Ovary (tissue), 3 donors: ENCODE measurements at regions not wholly inside any gene's neighbourhood (a gene's known extent, or its start where the extent isn't known, plus 50 kb on each side); places are given as distances from the start of the nearest gene placed in this dataset.

Experiments used
- CTCF ChIP-seq, 3 donors: fragments of 450-650 bp in 2 of 3; fragments of 200-600 bp in 1 of 3; IDR thresholded peaks; one replicate each; pipeline versions ENCODE4 v1.5.1 to v1.8.0; 2016 to 2022; ENCODE audit warnings: antibody characterized with exemption in 3 of 3, mild to moderate bottlenecking in 1 of 3
- POLR2A ChIP-seq: fragments of 450-650 bp; IDR thresholded peaks from one replicate; pipeline ENCODE4 v1.6.1; 2017; ENCODE audit warnings: antibody characterized with exemption, mild to moderate bottlenecking, moderate library complexity
- donor health status: DM: no; HTN: no; CAD: no.

GRCh38 chr11:42205518-42205917, 746.1 kb upstream of the LRRC4C start:
- TF ChIP-seq CTCF (IDR thresholded peaks at IDR 0.05) (no peak), POLR2A (no peak)
